NCI-H128 (cell line): ENCODE measurements at regions not wholly inside any gene's neighbourhood (a gene's known extent, or its start where the extent isn't known, plus 50 kb on each side); places are given as distances from the start of the nearest gene placed in this dataset.

Source experiments
- DNase-seq: peaks from one replicate; lab custom pipeline; 2025; ENCODE audit not compliant: unreplicated experiment; lab: John Stamatoyannopoulos, UW

DNA sequence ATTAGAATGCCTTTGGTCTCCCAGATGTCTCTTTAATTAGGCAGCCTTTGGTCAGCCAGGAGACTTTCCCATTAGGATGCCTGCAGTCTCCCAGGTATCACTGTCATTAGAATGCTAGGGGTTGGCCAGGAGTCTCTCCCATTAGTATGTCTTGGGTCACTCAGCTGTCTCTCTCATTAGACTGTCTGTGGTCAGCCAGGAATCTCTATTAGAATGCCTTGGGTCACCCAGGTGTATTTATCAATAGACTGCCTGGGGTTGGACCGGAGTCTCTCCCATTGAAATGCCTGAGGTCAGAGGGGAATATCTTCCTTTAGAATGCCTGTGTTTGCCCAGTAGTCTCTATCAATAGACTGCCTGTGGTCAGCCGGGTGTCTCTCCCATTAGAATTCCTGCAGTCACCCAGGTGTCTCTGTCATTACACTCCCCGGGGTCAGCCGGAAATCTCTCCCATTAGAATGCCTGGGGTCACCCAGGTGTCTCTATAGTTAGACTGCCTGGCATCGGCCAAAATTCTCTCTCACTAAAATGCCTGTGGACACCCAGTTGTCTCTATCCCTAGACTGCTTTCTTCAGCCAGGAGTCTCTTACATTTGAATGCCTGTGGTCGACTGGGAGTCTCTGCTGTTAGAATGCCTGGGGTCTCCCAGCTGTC, 1460.3 kb downstream of the UQCRFS1 start:
- DNase-seq: no peak

DNA sequence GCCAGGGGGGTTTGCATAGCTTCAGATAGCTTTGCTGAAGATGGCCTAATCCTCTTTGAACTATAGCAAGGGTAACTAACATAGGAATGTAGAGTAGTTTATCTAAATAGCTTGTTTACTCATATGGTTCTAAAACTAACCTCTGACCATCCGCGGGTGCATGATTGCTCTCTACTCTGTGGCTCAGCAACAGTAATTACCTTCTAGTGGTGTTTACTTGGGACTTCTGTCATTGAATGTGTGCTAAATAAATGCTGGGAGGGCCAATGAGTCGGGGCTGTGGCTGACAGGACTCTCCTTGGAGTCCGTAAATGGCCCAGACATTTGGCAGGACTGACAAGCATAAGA, 1461.9 kb downstream of the UQCRFS1 start:
- no peak for DNase-seq

DNA sequence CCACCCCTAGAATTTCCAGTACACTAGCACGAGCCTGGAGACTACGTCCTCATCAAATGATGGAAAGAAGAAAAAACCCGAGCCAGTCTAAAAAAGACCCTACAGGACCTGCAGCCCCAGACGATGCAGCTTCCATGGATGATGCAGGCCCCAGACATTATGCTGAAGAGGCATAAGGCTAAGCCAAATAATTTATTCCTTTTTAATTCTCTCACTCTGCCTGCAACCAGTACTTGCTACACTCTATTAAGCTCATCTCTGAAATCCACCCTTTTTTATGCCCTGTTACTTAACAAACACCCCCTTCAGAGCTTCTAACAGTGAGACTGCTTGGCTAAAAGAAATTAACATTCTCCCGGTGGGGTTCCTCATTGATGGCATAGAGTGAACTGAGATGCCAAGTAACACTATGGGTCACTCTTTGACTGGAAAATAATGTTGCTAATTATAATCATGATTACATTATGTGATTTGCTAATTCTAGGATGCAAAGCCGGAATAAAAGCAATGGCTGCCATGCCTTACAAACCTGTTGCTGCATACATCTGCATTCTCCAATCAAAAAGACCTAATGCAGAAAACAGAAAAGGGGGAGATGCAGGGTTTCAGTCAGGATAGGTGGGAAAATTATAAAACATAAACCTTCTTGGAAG, 1462.4 kb downstream of the UQCRFS1 start:
- DNase-seq: no peak

DNA sequence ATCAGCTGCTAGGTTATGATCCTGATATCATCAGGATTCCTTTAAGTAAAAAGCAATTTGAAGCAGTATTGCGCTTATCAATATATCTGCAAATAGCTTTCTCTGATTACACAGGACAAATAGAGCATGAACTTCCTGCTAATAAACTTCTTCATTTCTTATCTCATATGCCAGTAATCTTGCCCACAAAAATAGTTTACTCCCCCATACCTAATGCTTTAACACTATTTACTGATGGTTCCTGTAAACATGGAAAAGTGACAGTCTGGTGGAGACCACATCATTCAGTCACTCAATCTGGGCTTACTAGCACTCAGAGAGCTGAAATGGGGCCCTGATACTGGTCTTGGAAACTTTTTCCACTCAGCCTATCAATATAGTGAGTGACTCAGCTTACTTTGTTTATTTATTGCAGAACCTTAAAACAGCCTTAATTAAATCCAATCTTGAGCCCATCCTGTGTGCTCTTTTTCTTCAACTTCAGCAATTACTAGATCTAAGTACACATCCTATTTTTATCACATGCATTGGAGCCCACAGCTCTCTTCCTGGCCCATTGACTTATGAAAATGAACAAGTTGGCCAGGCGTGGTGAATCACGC, 1464.3 kb downstream of the UQCRFS1 start:
- DNase-seq: no peak

DNA sequence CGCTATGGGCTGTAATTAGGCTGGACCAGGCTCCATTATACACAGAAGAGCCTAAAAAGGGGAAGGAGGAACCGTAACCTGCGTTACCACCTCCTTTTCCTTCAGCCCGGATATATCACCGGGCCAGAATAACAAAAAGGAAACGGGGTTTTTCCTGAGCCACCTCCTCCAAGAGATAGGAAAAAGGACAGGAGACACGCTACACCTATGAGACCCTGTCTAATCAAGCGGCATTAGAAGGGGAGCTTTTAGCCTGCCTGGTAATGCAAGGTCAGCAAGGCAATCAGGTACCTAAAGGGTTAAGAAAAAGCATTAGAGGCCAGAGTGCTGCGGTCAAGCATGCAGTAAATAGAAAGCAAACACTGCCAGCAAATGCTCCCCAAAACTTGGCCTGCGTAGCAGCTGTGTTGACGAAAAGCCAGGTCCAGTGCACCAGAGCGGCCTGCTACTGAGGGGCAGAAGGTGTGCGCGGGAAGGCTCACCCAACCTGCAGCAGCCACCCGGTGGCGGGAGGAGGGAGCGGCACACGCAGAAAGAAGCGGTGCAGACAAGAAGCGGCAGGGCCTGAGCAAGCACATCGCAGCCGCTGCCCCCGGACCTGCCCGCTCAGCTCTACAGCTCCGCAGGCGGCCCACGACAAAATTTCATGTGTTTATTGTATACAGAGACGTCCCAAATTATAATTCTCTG, 1466.1 kb downstream of the UQCRFS1 start:
- no peak for DNase-seq

DNA sequence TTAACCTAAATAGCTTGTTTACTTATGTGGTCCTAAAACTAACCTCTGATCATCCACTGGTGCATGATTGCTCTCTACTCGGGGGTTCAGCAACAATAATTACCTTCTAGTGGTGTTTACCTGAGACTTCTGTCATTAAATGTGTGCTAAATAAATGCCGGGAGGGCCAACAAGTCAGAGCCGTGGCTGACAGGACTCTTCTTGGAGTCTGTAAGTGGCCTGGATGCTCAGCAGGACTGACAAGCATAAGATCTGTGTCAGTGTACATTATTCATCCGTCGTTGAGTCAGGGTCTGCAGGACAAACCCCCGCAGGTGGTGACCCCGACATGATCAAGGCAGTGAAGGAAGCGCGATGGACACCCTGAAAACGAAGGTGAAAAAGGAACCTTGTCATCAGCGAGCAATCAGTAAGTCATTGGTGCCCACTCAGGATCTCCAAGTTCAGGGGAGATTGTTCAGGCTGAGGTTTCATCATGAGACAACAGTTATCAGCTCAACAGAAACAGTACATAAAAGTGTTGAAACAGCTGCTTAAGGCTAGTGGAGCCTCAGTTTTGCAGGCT, 1466.9 kb downstream of the UQCRFS1 start:
- DNase-seq: no peak

DNA sequence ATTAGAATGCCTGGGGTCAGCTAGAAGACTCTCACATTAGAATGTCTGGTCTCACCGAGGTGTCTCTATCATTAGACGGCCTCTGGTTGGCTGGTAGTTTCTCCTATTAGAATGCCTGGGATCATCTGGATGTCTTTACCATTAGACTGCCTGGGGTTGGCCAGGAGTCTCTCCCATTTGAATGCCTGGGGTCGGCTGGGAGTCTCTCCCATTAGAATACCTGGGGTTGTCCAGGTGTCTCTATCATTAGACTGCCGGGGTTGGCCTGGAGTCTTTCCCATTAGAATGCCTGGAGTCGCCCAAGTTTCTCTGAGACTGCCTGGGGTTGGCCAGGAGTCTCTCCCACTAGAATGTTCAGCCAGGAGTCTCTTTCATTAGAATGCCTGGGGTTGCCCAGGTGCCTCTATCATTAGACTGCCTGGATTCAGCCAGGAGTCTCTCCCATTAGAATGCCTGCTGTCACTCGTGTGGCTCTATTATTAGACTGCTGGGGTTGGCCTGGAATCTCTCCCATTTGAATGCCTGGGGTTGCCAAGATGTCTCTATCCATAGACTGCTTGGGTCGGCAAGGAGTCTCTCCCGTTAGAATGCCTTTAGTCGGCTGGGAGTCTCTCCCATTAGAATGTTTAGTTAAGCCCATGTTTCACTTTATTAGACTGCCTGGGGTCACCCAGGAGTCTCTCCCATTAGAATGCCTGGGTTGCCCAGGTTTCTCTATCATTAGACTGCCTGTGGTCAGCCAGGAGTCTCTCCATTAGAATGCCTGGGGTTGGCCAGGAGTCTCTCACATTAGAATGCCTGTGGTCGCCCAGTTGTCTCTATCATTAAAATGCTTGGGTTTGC, 1467.8 kb downstream of the UQCRFS1 start:
- DNase-seq: no peak

DNA sequence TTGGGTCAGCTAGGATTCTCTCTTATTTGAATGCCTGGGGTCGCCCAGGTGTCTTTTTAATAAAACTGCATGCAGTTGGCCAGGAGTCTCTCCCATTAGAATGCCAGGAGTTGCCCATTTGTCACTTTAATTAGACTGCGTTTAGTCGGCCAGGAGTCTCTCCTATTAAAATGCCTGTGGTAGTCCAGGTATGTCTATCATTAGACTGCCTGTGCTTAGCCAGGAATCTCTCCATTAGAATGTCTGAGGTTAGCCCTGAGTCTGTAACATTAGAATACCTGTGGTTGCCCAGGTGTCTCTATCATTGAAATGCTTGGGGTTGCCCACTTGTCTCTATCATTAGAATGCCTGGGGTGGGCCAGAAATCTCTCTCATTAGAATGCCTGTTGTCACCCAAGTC, 1470.9 kb downstream of the UQCRFS1 start:
- DNase-seq: no peak

DNA sequence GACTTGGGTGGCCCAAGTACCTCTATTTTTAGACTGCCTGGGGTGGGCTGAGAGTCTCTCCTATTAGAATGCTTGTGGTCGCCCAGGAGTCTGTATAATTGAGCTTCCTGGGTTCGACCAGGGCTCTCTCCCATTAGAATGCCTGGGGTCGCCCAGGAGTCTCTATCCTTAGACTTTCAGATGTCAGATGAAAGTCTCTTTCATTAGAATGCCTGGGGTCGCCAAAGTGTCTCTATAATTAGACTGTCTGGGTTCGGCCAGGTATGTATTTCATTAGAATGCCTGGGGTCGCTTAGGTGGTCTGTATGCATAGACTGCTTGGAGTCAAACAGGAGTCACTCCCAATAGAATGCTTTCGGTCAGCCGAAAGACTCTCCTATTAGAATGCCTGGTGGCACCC, 1471.7 kb downstream of the UQCRFS1 start:
- no peak for DNase-seq

DNA sequence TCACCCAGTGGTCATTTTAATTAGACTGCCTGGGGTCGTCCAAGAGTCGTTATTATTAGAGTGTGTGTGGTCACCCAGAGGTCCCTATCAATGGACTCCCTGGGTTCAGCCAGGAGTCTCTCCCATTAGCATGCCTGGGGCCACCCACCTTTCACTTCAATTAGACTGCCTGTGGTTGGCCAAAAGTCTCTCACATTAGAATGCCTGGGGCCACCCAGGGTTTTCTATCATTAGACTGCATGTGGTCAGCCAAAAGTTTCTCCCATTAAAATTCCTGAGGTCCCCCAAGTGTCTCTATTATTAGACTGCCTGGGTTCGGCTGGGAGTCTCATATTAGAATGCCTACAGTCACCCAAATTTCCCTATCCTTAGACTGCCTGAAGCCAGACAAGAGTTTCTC, 1472.6 kb downstream of the UQCRFS1 start:
- DNase-seq: no peak

DNA sequence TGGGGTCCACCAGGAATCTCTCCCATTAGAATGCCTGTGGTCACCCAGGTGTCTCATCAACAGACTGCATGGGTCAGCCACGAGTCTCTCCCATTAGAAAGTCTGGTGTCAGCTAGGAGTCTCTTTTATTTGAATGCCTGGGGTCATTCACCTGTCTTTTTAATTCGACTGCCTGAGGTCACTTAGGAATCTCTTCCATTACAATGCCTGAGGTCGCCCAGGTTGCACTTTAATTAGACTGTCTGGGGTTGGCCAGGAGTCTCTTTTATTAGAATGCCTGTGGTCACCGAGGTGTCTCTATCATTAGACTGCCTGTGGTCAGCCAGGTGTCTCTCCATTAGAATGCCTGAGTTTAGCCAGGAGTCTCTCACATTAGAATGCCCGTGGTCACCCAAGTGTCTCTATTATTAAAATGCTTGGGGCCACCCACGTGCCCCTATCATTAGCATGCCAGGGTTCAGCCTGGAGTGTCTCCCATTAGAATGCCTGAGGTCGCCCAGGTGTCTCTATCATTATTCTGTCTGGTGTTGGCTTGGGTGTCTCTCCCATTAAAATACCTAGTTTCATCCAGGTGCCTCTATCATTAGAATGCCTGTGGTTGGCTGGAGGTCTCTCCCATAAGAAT, 1474.3 kb downstream of the UQCRFS1 start:
- no peak for DNase-seq

DNA sequence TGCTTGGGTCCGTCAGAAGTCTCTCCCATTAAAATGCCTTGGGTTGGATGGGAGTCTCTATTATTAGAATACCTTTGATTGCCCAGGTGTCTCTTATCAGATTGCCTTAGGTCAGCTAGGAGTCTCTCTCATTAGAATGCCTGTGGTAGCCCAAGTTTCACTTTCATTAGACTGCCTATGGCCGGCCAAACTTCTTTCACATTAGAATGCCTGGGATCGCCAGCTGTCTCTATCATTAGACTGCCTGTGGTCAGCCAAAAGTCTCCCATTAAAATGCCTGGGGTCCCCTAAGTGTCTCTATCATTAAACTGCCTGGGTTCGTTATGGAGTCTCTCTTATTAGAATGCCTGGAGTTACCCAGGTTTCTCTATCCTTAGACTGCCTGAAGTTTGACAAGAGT, 1476.7 kb downstream of the UQCRFS1 start:
- DNase-seq: no peak

DNA sequence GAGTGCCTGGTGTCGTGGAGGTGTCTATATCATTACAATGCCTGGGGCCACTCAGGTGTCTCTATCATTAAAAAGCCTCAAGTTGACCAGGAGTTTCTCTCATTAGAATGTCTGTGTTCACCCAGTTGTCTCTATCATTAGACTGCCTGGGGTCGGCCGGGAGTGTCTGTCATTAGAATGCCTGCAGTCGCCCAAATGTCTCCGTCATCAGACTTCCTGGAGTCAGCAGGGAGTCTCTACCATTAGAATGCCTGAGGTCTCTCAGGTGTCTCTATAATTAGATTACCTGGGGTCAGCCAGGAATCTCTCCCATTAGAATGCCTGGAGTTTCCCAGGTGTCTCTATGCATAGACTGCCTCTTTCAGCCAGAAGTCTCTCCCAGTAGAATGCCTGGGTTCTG, 1477.6 kb downstream of the UQCRFS1 start:
- no peak for DNase-seq

DNA sequence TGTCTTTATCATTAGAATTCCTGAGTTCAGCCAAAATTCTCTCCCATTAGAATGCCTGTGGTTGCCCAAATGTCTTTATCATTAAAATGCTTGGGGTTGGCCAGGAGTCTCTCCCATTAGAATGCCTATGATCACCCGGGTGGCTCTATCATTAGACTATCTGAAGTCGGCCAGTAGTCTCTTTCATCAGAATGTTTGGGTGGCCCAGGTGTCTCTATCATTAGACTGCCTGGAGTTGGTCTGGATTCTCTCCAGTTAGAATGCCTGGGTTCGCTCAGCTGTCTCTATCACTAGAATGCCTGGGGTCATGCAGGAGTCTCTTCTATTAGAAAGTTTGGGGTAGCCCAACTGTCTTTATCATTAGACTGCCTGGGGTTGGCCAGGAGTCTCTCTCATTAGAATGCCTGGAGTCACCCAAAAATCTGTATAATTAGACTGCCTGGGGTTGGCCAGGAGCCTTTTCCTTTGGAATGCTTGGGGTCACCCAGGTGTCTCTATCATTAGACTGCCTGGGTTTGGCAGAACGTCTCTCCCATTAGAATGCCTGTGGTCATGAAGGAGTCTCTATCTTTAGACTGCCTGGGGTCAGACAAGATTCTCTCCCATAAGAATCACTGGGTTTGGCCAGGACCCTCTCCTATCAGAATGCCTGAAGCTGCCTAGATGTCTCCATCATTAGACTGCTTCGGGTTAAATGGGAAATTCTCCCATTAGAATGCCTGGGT, 1478.3 kb downstream of the UQCRFS1 start:
- no peak for DNase-seq

DNA sequence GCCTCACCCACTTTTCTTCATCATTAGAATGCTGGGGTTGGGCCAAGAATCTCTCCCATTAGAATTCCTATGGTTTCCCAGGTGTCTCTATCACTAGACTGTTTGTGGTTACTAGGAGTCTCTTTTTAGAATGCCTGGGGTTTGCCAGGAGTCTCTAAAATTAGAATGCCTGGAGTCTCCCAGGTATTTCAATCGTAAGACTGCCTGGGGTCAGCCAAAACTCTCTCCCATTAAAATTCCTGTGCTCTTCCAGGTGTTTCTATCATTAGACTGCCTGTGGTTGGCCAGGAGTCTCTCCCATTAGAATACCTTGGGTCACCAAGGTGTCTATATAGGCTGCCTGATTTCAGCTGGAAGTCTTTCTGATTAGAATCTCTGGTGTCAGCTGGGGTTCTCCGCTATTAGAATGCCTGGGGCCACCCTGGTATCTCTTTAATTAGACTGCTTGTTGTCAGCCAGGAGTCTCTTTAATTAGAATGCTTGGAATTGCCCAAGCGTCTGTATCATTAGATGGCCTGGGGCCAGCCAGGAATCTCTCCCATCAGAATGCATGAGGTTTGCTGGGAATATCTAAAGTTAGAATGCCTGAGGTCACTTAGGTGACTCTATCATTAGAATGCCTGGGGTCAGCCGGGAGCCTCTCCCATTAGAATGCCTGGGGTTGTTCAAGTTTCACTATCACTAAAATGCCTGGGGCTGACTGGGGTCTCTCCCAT, 1479.2 kb downstream of the UQCRFS1 start:
- no peak for DNase-seq

DNA sequence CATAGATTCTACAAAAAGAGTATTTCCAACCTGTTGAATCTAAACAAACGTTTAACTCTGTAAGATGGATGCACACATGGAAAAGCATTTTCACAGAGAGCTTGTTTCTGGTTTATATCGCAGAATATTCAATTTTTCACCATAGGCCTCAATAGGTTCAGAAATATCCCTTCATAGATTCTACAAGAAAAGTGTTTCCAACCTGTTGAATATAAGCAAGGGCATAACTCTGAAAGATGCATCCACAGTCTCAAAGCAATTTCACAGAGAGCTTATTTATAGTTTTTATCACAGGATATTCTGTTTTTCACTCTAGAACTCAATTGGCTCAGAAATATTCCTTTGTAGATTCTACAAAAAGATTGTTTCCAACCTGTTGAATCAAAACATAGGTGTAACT, 1483.6 kb downstream of the UQCRFS1 start:
- DNase-seq: no peak

DNA sequence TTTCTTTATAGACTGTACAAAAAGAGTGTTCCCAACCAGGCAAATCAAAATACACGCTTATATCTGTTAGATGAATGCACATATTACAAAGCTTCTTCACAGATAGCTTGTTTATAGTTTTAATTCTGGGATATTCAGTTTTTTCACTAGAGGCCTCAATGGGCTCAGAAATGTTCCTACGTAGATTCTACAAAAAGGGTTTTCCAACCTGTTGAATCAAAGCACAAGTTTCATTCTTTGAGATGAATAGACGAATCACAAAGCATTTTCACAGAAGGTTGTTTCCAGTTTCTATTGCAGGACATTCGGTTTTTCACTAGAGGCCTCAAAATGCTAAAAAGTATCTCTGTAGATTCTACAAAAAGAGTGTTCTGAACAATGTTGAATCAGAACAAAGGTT, 1490.3 kb downstream of the UQCRFS1 start:
- no peak for DNase-seq

DNA sequence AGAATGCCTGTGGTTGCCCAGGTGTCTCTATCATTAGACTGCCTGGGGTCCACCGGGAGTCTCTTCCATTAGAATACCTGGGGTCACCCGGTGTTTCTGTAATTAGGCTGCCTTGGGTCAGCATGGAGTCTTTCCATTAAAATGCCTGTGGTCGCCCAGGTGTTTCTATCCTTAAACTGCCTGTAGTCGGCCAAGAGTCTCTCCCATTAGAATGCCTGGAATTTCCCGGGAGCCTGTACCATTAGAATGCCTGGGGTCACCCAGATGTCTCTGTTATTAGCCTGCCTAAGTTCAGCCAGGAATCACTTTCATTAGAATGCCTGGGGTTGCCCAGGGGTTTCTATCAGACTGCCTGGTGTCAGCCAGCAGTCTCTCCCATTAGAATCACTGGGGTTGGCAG, 1492.8 kb downstream of the UQCRFS1 start:
- no peak for DNase-seq

DNA sequence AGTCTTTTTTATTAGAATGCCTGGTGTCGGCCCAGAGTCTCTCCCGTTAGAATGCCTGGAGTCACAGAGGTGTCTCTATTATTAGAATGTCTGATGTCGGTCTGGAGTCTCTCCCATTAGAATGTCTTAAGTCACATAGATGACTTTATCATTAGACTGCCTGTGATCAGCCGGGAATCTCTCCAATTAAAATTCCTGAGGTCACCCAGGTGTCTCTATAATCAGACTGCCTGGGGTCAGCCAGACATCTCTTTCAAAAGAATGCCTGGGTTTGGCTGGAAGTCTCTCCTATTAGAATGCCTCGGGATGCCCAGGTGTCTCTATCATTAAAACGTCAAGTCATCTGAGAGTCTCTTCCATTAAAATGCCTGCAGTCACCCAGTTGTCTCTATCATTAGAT, 1493.9 kb downstream of the UQCRFS1 start:
- no peak for DNase-seq
